Stimulated activated CD4-positive, alpha-beta T cell treated with anti-CD3 and anti-CD28 coated beads, Interleukin-1b, Interleukin-23, amount 100 ng/mL, for 1 hour (primary cell): ENCODE measurements at regions not wholly inside any gene's neighbourhood (a gene's known extent, or its start where the extent isn't known, plus 50 kb on each side); places are given as distances from the start of the nearest gene placed in this dataset.
"Not testable (repeated sequence)": the region's sequence is repeated elsewhere in the genome, so short reads cannot be mapped to it uniquely, and the experiment has no call there.

Experiments
- DNase-seq, 2 donors: peaks; one replicate each; pipeline ENCODE4 v3.0.0-alpha.2; 2020; ENCODE audit warnings: low read depth in 2 of 2

DNA sequence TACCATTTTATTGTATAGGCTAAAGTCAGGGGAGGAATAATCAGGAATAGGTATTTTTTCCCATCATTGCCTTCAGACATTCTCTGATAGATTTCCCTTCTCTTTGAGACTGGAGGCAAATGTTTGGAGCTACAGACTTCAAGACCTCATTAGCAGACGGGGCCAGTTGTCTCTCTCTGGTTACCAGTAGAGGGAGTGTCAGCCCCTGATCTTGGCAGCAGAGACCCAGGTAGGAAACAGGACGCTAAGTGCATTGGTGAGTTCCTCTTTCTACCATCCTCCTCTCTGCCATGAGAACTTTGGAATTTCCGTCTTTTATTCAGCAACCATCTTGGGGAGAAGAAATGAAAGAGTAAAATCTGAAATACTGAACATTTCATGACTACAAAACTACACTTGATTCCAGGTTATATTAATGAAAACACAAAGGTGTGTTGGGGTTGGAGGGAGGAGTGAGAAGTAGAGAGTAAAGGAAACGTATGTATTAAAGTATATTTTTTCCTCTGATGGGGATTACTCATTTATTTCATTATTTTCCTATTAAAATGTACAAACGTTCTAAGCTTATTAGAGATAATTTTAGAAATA, 186.2 kb upstream of the GCFC2 start:
- DNase-seq = no peak

DNA sequence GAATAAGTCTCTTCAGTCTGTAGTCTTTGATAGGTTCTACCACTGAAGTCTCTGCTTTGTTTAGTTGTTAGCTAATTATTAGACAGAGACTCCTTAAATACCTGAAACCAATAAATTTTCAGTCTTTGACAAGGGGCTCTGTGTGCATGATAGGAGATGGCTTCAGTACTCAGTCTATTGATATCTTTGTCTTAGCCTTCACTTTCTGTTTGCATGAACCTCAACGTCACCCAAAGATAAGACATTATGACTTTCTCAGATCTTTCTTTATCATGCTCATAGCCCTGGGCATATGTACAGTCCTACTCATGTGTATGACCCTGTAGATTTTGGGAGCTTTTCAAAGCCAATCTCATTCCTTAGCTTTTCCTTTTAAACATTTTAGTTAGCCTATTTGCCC, 183.5 kb upstream of the GCFC2 start:
- no peak for DNase-seq

- no peak for DNase-seq
Measured at GRCh38 chr2:75892490-75892889, 181.8 kb upstream of the GCFC2 start.

DNA sequence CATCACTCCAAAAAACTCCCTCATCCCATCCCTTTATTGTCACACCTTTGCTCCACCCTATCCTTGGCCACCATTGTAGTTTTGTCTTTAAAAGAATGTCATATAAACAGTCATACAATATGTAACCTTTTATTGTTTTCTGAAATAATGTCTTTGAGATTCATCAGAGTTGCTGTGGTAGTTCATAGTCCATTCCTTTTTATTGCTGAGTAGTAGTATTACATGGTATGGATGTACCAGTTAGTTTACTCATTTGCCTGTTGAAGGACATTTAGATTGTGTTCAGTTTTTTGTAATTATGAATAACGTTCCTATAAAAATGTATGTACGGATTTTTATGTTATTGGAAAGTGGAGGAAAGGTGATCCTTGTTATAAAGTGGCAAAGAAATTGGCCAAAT, 171.8 kb upstream of the GCFC2 start:
- no peak for DNase-seq

- DNase-seq = not testable (repeated sequence)
Measured at GRCh38 chr2:75875606-75876005, 164.9 kb upstream of the GCFC2 start.

GRCh38 chr2:75871762-75872614, 161.3 kb upstream of the GCFC2 start:
- DNase-seq = not testable (repeated sequence)

DNA sequence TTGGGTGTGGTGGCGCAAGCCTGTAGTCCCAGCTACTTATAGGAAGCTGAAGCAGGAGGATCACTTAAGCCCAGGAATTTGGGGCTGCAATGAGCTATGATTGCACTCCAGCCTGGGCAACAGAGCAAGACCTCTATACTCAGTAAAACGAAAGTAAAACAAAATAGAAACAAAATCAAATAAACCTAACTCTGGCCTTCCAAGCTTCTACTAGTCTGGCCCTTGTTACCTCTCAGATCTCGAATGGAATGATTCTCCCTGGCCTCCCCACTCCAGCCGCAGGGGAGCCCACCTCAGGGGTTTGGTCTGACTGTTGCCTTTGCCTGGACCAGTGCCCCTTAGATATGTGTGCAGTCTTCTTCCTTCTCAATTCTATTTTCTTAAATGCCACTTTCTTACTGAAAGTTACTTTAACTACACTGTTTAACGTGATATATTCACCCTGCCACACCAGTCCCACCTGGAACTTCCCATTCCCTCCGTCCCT, 160.0 kb upstream of the GCFC2 start:
- no peak for DNase-seq

GRCh38 chr2:75870133-75870532, 159.4 kb upstream of the GCFC2 start:
- DNase-seq = no peak

- no peak for DNase-seq
Measured at GRCh38 chr2:75865702-75866101, 155.0 kb upstream of the GCFC2 start.

- DNase-seq = no peak
Measured at GRCh38 chr2:75865083-75865482, 154.4 kb upstream of the GCFC2 start.

DNA sequence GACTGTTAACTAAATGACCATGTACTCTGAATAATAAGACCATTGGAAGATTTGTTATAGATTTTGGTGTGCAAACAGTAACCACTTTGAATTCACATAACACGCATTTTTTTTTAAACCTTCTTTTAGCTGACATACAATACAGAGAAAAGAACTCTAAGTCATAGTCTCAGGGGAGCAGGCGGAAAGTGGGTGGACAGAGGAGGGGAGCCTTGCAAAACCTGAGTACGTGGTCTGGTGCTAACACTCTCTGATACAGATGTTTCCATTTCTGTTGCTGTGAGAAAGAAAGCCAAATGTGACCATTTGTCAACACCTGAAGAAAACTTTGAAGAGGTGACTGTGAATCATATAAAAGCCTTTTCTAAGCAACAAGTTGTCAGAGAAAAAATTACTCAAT, 151.8 kb upstream of the GCFC2 start:
- no peak for DNase-seq

- DNase-seq = no peak
Measured at GRCh38 chr2:75853436-75853835, 142.7 kb upstream of the GCFC2 start.

GRCh38 chr2:75852639-75853038, 141.9 kb upstream of the GCFC2 start:
- no peak for DNase-seq

- DNase-seq = no peak
Measured at GRCh38 chr2:75846683-75847190, 136.0 kb upstream of the GCFC2 start.

DNA sequence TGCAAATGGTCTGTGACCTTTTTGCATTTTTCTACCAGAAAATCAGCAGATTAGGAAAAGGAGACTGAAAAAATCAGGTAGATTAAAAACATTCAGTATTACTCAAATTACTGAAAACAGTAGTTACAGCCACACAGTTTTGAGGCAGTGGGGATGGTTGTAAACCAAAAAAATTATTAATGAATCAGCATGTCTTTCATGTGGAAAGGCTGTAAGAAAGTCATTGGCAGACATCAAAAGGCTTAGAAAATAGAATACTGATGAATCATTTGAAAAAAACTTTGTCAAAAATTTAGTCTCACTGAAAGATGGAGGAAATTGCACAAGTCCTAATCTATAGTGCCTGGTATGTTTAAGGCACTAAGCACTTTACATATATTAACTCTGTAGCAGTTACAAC, 133.9 kb upstream of the GCFC2 start:
- DNase-seq = no peak

DNA sequence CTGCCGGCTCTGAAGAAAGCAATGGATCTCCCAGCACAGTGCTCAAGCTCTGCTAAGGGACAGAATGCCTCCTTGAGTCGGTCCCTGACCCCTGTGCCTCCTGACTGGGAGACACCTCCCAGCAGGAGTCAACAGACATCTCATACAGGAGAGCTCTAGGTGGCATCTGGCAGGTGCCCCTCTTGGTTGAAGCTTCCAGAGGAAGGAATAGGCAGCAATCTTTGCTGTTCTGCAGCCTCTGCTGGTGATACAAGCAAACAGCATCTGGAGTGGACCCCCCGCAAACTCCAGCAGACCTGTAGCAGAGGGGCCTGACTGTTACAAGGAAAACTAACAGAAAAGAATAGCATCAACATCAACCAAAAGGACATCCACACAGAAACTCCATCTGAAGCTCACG, 123.9 kb upstream of the GCFC2 start:
- DNase-seq = not testable (repeated sequence)

- no peak for DNase-seq
Measured at GRCh38 chr2:75833386-75833785, 122.7 kb upstream of the GCFC2 start.

DNA sequence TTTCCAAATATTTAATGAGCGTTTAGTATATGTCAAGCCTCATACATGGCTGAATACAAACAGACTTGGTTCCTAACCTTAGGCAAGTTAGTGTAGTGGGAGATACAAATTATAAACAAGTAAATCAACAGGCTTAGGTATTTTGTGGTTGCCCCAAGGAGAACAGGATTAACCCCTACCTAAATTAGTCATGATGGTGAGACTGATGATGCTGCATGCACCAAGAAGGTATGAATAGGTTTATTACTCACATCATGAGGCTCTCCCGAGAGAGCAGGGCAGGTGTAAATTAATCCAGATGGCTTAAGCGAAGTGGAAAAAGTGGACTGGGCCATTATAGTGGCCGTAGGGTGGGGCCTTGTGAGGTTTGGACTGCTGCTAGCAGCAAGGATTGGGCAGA, 118.1 kb upstream of the GCFC2 start:
- no peak for DNase-seq

- DNase-seq = not testable (repeated sequence)
Measured at GRCh38 chr2:75823515-75823914, 112.8 kb upstream of the GCFC2 start.

DNA sequence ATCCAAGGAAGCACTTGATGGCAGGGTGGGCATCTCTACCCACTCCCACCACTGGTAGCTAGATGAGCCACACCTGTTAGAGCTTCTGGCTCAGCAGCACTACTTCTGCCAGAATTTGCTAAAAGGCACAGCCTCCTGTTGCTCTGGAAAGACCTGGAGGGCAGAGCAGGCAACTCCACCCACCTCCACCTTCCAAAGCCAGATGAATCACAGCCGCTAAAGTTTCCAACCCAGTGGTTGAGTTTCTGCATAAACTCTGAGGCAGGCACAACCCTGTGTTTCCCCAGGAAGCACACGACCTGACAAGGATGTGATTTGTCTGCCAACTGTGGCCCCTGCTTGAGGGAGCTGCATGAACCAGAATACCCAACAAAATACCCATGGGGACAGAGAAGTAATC, 111.6 kb upstream of the GCFC2 start:
- no peak for DNase-seq

DNA sequence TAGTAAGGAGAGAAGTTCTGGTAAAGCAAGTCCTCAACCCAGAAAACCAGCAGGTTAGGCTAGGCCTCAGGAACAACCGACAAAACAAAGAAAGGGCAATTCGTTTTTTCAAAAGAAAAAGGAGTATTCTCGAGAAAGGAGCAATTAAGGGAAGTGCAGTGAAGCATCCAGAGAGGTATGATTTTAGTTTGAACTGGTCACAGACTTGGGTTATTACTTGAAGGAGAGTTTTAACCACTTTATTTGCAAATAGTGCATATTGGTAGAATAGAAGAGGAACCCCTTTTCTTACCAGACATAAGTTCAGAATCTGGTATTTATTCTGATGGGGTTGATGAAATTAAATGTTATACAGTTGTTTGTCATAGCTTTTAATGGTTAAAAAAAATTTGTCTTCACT, 110.0 kb upstream of the GCFC2 start:
- DNase-seq = no peak

DNA sequence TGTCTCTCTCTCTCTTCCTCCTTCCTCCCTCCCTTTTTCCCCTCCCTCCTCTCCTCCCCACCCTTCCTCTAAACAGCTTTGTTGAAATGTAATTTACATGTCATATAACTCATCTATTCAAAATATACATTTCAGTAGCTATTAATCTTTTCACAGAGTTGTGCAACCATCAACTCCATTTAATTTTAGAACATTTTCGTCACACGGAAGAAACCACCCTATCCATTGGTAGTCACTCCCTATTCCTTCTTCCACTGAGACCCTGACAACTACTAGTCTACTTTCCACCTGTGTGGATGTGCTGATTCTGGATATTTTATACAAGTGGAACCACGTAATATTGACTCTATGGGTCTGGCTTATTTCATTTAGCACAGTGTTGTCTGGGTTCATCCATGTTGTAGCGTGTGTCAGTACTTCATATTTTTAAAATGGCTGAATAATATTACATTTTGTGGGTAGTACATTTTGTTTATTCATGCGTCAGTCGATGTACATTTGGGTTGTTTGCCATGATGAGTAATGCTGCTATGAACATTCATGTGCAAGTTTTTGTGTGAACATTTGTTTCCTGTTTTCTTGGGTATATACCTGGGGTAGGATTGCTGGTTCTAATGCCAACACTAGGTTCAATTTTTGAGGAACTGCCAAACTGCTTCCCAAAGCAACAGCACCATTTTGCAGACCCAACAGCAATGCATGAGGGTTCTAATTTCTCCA, 100.1 kb upstream of the GCFC2 start:
- DNase-seq = no peak
